OCI-LY1 (cell line): ENCODE measurements at regions not wholly inside any gene's neighbourhood (a gene's known extent, or its start where the extent isn't known, plus 50 kb on each side); places are given as distances from the start of the nearest gene placed in this dataset.

Experiments
- EZH2 ChIP-seq: fragments of 200-600 bp; sonication (generic), shearing (Covaris generic); IDR thresholded peaks from 2 replicates; pipeline ENCODE4 v1.8.0; 2017; ENCODE audit warnings: borderline replicate concordance, mixed run types, mild to moderate bottlenecking, antibody characterized with exemption, low read length, moderate library complexity, mixed read lengths
- TF ChIP-seq, protein P1 (sequence below): fragments of 200-600 bp; sonication (generic), shearing (Covaris generic); IDR thresholded peaks from 2 replicates; pipeline ENCODE4 v1.5.1; 2017; ENCODE audit warnings: mild to moderate bottlenecking, antibody characterized with exemption, low read length, moderate library complexity, mixed read lengths

DNA sequence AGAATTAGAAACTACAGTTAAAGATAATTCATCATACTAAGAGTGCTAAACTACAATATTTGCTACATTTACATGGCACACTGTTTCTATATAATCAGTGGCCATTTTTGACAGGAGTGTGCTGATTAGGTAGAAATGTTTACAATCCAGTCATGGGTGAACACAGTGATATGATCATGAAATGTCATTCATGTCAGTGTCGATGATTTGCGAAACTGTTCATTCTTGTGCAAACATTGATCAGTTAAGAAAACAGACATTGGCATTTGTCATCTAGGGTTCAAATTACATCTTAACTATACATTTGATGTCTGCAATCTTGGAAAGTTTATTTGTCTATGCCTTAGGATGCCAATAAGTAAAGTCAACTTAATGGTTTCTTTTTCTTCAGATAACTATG, 474.9 kb downstream of the DOK5 start:
- TF ChIP-seq, protein P1, sequence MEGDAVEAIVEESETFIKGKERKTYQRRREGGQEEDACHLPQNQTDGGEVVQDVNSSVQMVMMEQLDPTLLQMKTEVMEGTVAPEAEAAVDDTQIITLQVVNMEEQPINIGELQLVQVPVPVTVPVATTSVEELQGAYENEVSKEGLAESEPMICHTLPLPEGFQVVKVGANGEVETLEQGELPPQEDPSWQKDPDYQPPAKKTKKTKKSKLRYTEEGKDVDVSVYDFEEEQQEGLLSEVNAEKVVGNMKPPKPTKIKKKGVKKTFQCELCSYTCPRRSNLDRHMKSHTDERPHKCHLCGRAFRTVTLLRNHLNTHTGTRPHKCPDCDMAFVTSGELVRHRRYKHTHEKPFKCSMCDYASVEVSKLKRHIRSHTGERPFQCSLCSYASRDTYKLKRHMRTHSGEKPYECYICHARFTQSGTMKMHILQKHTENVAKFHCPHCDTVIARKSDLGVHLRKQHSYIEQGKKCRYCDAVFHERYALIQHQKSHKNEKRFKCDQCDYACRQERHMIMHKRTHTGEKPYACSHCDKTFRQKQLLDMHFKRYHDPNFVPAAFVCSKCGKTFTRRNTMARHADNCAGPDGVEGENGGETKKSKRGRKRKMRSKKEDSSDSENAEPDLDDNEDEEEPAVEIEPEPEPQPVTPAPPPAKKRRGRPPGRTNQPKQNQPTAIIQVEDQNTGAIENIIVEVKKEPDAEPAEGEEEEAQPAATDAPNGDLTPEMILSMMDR: no peak
- TF ChIP-seq EZH2: no peak
